ENCODE measurements at regions not wholly inside any gene's neighbourhood (a gene's known extent, or its start where the extent isn't known, plus 50 kb on each side); places are given as distances from the start of the nearest gene placed in this dataset.
"Not testable (repeated sequence)": the region's sequence is repeated elsewhere in the genome, so short reads cannot be mapped to it uniquely, and the experiment has no call there.

- TF ChIP-seq, protein P1, sequence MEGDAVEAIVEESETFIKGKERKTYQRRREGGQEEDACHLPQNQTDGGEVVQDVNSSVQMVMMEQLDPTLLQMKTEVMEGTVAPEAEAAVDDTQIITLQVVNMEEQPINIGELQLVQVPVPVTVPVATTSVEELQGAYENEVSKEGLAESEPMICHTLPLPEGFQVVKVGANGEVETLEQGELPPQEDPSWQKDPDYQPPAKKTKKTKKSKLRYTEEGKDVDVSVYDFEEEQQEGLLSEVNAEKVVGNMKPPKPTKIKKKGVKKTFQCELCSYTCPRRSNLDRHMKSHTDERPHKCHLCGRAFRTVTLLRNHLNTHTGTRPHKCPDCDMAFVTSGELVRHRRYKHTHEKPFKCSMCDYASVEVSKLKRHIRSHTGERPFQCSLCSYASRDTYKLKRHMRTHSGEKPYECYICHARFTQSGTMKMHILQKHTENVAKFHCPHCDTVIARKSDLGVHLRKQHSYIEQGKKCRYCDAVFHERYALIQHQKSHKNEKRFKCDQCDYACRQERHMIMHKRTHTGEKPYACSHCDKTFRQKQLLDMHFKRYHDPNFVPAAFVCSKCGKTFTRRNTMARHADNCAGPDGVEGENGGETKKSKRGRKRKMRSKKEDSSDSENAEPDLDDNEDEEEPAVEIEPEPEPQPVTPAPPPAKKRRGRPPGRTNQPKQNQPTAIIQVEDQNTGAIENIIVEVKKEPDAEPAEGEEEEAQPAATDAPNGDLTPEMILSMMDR (IDR thresholded peaks at IDR 0.05; ENCODE audit: extremely low read depth, missing control alignments): no peak
- no peak for DNase-seq (ENCODE audit: low spot score)
These were observed 51.7 kb upstream of the MYO10 start for GRCh38 chr5:16987776-16988175.

- DNase-seq (ENCODE audit: low spot score): not testable (repeated sequence)
These were observed 54.9 kb upstream of the MYO10 start for GRCh38 chr5:16990817-16991520.

DNA sequence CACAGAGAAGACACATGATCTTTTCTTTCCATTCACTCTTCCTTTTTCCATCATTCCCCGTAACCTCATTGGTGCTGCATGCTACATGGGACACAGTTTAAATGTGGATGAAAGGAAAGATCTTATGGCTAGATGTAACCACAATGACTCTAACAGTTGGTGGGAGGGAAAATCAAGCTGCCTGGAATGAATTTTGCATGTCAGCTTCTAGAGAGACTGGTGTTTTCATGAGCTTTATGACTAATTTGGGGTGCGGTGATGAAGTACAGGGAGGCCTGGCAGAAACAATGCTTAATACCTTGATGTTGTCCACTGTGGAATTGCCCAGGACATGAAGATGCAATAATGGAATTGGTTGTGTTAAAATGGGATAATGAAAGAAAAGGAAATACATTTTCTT lies 55.9 kb upstream of the MYO10 start:
- TF ChIP-seq, protein P1 (IDR thresholded peaks at IDR 0.05; ENCODE audit: extremely low read depth, missing control alignments): no peak
- DNase-seq (ENCODE audit: low spot score): no peak

DNA sequence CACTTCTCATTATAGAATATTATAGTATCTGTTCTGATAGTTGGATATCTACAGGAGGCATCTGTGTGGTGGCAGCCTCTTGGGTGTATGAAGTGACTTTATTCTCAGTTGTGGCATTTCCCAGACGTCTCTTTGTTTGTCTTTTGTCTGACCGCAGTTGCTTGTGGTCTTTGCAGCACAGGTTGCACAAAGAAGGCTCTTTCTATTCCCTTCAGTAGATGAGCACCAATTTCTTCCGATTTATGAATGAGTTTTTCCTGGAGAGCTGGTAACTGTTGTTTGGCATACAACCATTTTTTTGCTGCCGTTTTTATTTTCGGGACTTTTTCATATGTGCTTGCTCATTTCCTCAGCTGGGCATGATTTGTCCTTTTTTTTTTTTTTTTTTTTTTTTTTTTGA lies 56.4 kb upstream of the MYO10 start:
- TF ChIP-seq, protein P1 (IDR thresholded peaks at IDR 0.05; ENCODE audit: extremely low read depth, missing control alignments): no peak
- no peak for DNase-seq (ENCODE audit: low spot score)

- TF ChIP-seq, protein P1 (IDR thresholded peaks at IDR 0.05; ENCODE audit: extremely low read depth, missing control alignments): no peak
- no peak for DNase-seq (ENCODE audit: low spot score)
These were observed 58.5 kb upstream of the MYO10 start for GRCh38 chr5:16994565-16994964.

- no peak for DNase-seq (ENCODE audit: low spot score)
- TF ChIP-seq, protein P1 (IDR thresholded peaks at IDR 0.05; ENCODE audit: extremely low read depth, missing control alignments): no peak
These were observed 59.3 kb upstream of the MYO10 start for GRCh38 chr5:16995372-16995771.

- DNase-seq (ENCODE audit: low spot score): no peak
- TF ChIP-seq, protein P1 (IDR thresholded peaks at IDR 0.05; ENCODE audit: extremely low read depth, missing control alignments): no peak
These were observed 64.3 kb upstream of the MYO10 start for GRCh38 chr5:17000291-17000939.

DNA sequence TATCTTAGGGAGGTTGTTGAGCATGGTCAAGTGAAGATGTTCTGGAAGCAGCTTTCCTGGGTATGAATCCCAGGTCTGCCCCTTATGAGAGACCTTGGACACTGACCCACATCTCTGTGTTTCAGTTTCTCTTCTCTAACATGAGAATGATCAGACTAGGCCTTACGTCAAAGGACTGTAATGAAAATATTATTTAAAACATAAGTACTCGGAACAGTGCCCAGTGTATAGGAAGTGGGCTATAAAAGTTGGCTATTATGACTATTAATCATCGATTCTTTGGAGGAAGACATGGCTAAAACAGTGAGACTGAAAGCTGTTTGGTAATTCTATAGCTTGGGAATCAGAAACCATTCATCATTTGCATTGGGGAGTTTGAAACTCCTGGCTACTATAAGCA lies 65.3 kb upstream of the MYO10 start:
- no peak for DNase-seq (ENCODE audit: low spot score)
- TF ChIP-seq, protein P1 (IDR thresholded peaks at IDR 0.05; ENCODE audit: extremely low read depth, missing control alignments): no peak
